Esophagus squamous epithelium (tissue), 5 donors: ENCODE measurements at regions not wholly inside any gene's neighbourhood (a gene's known extent, or its start where the extent isn't known, plus 50 kb on each side); places are given as distances from the start of the nearest gene placed in this dataset.
"Not testable (repeated sequence)": the region's sequence is repeated elsewhere in the genome, so short reads cannot be mapped to it uniquely, and the experiment has no call there.

Source experiments
- DNase-seq: peaks from one replicate; lab custom pipeline; 2025; lab: John Stamatoyannopoulos, UW
- H3K27ac ChIP-seq, 4 donors: fragments of 200-600 bp; sonication (generic); one replicate each; pipeline ENCODE4 v1.5.1; 2016 to 2019; ENCODE audit warnings: mild to moderate bottlenecking in 1 of 4
- H3K27me3 ChIP-seq, 4 donors: fragments of 200-600 bp; sonication (generic); 1 replicate in 3 of 4; 2 replicates in 1 of 4; pipeline versions ENCODE4 v1.5.1 to v1.6.0; 2017 to 2021; ENCODE audit warnings: antibody characterized with exemption in 1 of 4
- H3K36me3 ChIP-seq, 3 donors: fragments of 200-600 bp; sonication (generic); one replicate each; pipeline ENCODE4 v1.5.1; 2016 to 2019
- H3K4me1 ChIP-seq, 3 donors: fragments of 200-600 bp; sonication (generic); one replicate each; pipeline ENCODE4 v1.5.1; 2017 to 2019
- H3K4me3 ChIP-seq, 4 donors: fragments of 200-600 bp; sonication (generic); 1 replicate in 3 of 4; 2 replicates in 1 of 4; pipeline ENCODE4 v1.5.1; 2016 to 2019; ENCODE audit warnings: mild to moderate bottlenecking in 2 of 4, moderate library complexity in 1 of 4
- H3K9me3 ChIP-seq, 3 donors: fragments of 200-600 bp; sonication (generic); one replicate each; pipeline ENCODE4 v1.5.1; 2016 to 2019
- POLR2A ChIP-seq, 4 donors: fragments of 450-650 bp; IDR thresholded peaks; one replicate each; pipeline ENCODE4 v1.6.1; 2017; ENCODE audit warnings: antibody characterized with exemption in 4 of 4, mild to moderate bottlenecking in 4 of 4, moderate library complexity in 3 of 4
- WGBS, 2 donors: methylation state at CpG; one replicate each; pipeline ENCODE4 v1.1.5; 2018; 5-methylcytosine and 5-hydroxymethylcytosine counted together
- intact Hi-C: fragments of 100-400 bp; cut with DNase I; formaldehyde crosslinking; loops from one replicate; pipeline ENCODE4 v1.15.0; 2022
- TF ChIP-seq, protein P1 (sequence below), 6 experiments: fragments of 450-650 bp in 4 of 6; fragments of 200-600 bp in 2 of 6; sonication (generic) in 2 of 6; IDR thresholded peaks; one replicate each; pipeline ENCODE4 v1.5.1; 2016 to 2019; ENCODE audit warnings: antibody characterized with exemption in 6 of 6, mild to moderate bottlenecking in 4 of 6, moderate library complexity in 4 of 6
- donor health status: DM: yes; HTN: yes; CAD: no.

GRCh38 chr12:33770652-33771051 lies 251.6 kb upstream of the ALG10 start:
- Histone ChIP-seq H3K27me3 (no peaks in the 10 kb centered on the region), H3K36me3 (no peaks in the 10 kb centered on the region), H3K9me3 (peaks cover 0 to 7% (median 0%) of the 10 kb centered on the region in 3 donors), H3K4me1 (no peaks in the 10 kb centered on the region), H3K27ac (no peak overlapping the region), H3K4me3 (no peak overlapping the region)
- intact Hi-C loops: no loop called here
- TF ChIP-seq POLR2A (IDR thresholded peaks at IDR 0.05): no peak
- TF ChIP-seq, protein P1, sequence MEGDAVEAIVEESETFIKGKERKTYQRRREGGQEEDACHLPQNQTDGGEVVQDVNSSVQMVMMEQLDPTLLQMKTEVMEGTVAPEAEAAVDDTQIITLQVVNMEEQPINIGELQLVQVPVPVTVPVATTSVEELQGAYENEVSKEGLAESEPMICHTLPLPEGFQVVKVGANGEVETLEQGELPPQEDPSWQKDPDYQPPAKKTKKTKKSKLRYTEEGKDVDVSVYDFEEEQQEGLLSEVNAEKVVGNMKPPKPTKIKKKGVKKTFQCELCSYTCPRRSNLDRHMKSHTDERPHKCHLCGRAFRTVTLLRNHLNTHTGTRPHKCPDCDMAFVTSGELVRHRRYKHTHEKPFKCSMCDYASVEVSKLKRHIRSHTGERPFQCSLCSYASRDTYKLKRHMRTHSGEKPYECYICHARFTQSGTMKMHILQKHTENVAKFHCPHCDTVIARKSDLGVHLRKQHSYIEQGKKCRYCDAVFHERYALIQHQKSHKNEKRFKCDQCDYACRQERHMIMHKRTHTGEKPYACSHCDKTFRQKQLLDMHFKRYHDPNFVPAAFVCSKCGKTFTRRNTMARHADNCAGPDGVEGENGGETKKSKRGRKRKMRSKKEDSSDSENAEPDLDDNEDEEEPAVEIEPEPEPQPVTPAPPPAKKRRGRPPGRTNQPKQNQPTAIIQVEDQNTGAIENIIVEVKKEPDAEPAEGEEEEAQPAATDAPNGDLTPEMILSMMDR (IDR thresholded peaks at IDR 0.05): no peak
- DNase-seq: no peak
- WGBS, 2 donors: 67 to 71% methylated on average over 2 of the region's 2 CpGs

DNA sequence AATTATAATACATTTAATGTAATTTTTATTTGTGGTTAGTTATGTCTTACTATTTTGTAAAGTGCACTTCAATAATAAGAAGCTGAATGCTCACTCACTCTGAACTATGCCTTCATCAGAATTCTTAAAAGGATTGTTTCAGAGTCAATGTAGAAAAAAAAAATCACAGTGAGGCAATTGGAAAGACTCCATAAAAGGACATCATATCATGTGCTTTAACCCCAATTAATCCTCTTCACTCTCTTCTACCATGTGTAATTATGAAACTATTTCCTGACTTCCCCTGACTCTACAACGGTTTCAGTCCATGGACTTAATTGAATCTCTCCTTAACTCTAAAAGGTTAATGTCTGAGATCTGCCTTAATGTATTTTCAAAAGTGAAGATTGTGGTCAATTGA lies 250.4 kb upstream of the ALG10 start:
- DNase-seq: no peak
- WGBS, 2 donors: 42 to 61% methylated on average over 1 of the region's 1 CpG

GRCh38 chr12:33773091-33773490 lies 249.2 kb upstream of the ALG10 start:
- H3K4me1 ChIP-seq, H3K36me3 ChIP-seq, H3K9me3 ChIP-seq, DNase-seq, intact Hi-C loops, H3K27me3 ChIP-seq, H3K4me3 ChIP-seq, H3K27ac ChIP-seq: not testable (repeated sequence)
- WGBS, 2 donors: 70% methylated on average over 3 of the region's 7 CpGs; no CpG with 5 or more reads in 1 of the 2 donors

More for the DNA sequence above, 250.4 kb upstream of the ALG10 start:
- no peak overlapping the region for H3K27ac ChIP-seq
- H3K9me3 ChIP-seq: peaks cover 0 to 7% (median 0%) of the 10 kb centered on the region in 3 donors
- no peaks in the 10 kb centered on the region for H3K4me1 ChIP-seq
- no peaks in the 10 kb centered on the region for H3K36me3 ChIP-seq
- H3K4me3 ChIP-seq: no peak overlapping the region
- H3K27me3 ChIP-seq: no peaks in the 10 kb centered on the region
- TF ChIP-seq, protein P1 (IDR thresholded peaks at IDR 0.05): no peak
- no peak for TF ChIP-seq POLR2A (IDR thresholded peaks at IDR 0.05)
- intact Hi-C loops: no loop called here

DNA sequence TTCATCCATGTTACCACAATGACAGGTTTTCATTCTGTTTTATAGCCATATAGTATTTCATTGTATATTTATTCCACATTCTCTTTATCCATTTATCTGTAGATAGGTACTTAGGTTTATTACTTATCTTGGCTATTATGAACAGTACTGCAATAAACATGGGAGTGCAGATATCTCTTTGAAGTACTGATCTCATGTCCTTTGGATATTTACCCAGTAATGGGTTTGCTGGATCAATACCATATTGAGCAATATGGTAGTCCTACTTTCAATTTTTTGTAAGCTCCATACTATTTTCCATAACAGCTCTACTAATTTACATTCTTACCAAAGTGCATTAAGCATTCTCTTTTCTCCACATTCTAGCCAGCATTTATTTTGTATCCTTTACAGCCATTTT lies 235.8 kb upstream of the ALG10 start:
- H3K27ac ChIP-seq: no peak overlapping the region
- no peak for DNase-seq
- TF ChIP-seq, protein P1 (IDR thresholded peaks at IDR 0.05): no peak
- no peaks in the 10 kb centered on the region for H3K9me3 ChIP-seq
- no peak overlapping the region for H3K4me3 ChIP-seq
- no peaks in the 10 kb centered on the region for H3K27me3 ChIP-seq
- H3K36me3 ChIP-seq: no peaks in the 10 kb centered on the region
- no peaks in the 10 kb centered on the region for H3K4me1 ChIP-seq
- intact Hi-C loops: no loop called here

DNA sequence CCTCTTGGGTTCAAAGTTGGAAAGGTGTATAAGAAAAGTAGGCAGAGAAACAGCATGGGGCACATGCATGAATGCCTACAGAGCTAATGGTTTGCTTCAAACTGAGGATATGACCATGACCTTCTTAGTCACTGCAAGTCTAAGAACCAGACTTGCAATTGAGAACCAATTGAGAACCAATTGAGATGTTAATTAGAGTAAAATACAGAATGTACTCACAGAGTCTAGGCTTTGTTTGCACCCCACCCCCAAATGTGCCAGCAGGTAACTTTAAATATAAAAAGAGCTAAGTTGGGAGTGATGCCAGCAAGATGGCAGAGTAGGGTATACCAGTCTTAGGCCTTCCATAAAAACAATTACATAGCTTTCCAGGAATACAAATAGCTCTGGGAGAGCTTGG lies 227.3 kb upstream of the ALG10 start:
- H3K9me3 ChIP-seq: no peaks in the 10 kb centered on the region
- no peaks in the 10 kb centered on the region for H3K27me3 ChIP-seq
- intact Hi-C loops: no loop called here
- H3K27ac ChIP-seq: no peak overlapping the region
- no peak overlapping the region for H3K4me3 ChIP-seq
- DNase-seq: no peak
- no peaks in the 10 kb centered on the region for H3K36me3 ChIP-seq
- H3K4me1 ChIP-seq: no peaks in the 10 kb centered on the region
- TF ChIP-seq POLR2A (IDR thresholded peaks at IDR 0.05): no peak
- TF ChIP-seq, protein P1 (IDR thresholded peaks at IDR 0.05): no peak

- Histone ChIP-seq H3K36me3 (no peaks in the 10 kb centered on the region), H3K4me1 (no peaks in the 10 kb centered on the region), H3K4me3 (no peak overlapping the region), H3K27me3 (no peaks in the 10 kb centered on the region), H3K27ac (no peak overlapping the region), H3K9me3 (no peaks in the 10 kb centered on the region)
- TF ChIP-seq, protein P1 (IDR thresholded peaks at IDR 0.05): no peak
- TF ChIP-seq POLR2A (IDR thresholded peaks at IDR 0.05): no peak
- 44 to 58% methylated on average over 2 of the region's 3 CpGs for WGBS, 2 donors
- intact Hi-C loops: no loop called here
- no peak for DNase-seq
These were observed 226.8 kb upstream of the ALG10 start for GRCh38 chr12:33795536-33795935.
